GM19025 (cell line): ENCODE measurements at regions not wholly inside any gene's neighbourhood (a gene's known extent, or its start where the extent isn't known, plus 50 kb on each side); places are given as distances from the start of the nearest gene placed in this dataset.
"Not testable (repeated sequence)": the region's sequence is repeated elsewhere in the genome, so short reads cannot be mapped to it uniquely, and the experiment has no call there.

Experiments
- ATAC-seq: cut with Tn5 transposase; IDR thresholded peaks from one replicate; pipeline ENCODE4 v1.9.1; 2021; ENCODE audit warnings: mild to moderate bottlenecking, low read depth, moderate library complexity; ENCODE audit not compliant: unreplicated experiment

- ATAC-seq: no peak
Measured at GRCh38 chr6:6412221-6412620, 91.8 kb upstream of the F13A1 start.

- ATAC-seq: no peak
Measured at GRCh38 chr6:6412700-6413099, 92.2 kb upstream of the F13A1 start.

DNA sequence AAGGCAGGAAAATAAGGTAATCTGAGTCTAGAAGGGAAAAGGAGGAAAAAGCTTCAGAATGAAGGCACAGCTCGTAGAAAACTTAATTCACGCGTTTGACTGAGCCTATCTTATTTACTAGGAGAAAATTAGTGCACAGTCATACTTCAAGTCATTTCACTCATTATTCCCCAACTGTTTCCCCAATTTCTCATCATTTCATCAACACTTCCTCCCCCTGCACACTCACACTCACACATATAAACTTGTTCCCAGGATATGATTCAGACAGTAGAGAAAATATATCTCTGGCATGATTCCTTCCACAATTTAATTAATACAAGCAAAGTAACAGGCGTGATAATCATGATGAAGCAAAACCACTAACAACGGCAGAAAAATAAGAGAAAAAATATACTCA is 94.5 kb upstream of the F13A1 start:
- no peak for ATAC-seq

GRCh38 chr6:6417475-6417874 is 97.0 kb upstream of the F13A1 start:
- ATAC-seq: no peak

DNA sequence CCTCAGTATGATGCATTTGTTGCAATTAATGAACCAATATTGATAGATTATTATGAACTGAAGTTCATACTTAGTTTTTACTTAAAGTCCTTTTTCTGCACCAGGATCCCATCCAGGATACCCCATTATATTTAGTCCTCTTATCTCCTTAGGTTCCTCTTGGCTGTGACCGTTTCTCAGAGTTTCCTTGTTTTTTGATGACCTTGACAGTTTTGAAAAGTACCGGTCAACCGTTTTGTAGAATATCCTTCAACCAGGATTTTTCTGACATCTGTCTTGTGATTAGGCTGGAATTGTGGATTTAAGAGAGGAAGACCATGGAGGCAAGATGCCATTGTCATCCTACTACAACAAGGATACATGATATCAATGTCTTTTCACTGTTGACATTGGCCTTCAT is 98.0 kb upstream of the F13A1 start:
- no peak for ATAC-seq

DNA sequence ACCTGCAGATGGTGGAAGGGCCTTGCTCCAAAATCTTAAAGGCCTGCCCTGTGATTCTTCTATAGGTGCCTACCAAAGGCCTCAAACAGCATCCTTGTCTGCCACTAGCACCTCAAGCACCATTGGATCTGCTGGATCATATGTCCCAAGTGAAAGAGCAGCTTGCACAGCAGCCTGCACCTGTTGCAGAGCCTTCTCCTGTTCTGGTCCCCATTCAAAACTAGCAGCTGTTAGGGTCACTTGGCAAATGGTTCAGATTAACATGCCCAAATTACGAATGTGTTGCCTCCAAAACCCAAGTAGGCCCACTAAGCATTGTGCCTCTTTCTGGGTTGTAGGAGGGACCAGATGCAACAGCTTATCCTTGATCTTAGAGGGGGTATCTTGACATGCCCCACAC is 99.6 kb upstream of the F13A1 start:
- no peak for ATAC-seq

DNA sequence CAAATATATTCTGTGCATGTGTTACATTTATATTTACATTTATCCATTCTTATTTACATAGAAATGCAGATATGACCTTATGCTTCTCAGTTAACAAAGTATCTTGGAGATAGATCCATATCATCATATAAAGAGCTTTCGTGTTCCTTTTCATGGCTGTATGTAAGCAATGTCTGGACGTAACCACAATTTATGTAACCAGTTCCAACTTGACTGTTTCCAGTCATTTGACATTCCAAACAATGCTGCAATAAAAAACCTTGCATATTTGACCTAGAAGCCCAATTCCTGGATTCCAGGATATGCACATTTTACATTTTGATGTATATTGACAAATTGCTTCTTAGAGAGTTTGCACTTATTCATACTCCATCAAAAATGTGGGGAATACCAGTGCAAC is 113.7 kb upstream of the F13A1 start:
- ATAC-seq: no peak

GRCh38 chr6:6434723-6435122 is 114.3 kb upstream of the F13A1 start:
- ATAC-seq: no peak

GRCh38 chr6:6436366-6436765 is 115.9 kb upstream of the F13A1 start:
- ATAC-seq: no peak

DNA sequence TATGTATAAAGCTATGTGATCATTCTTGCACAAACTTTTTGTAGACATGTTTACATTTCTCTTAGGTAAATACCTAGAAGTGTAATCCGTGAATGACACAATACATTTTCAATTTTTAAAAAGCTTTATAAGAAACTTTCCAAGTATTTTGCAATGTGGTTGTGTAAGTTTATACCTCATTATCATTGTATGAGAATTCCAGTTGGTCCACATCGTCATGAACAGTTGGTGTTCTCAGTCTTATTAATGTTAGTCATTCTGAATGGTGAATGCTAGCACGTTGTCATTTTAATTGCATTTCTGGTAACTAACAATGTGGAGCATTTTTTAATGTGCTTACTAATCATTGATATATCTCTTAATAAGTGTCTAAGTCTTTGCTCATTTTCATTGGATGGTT is 116.5 kb upstream of the F13A1 start:
- no peak for ATAC-seq

GRCh38 chr6:6438286-6438685 is 117.8 kb upstream of the F13A1 start:
- ATAC-seq: no peak

DNA sequence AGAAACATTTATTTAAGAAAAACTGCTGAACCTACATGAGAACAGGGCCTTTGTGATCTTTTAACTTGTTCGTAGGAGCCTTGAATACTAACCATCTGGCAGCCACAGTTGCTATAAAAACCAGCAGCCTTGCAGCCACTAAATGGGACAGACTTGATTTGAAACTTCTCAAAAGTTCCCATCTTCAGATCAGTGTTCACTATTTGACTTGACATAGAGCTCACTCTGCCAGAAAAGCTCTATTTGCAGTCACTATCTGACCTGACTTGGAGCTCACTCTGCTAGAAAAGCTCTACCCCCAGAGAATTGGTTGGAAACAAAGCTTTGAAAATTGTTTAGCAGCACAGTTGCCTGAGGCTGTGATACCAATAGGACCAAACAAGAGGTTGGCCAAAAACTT is 119.3 kb upstream of the F13A1 start:
- ATAC-seq: no peak

- ATAC-seq: no peak
Measured at GRCh38 chr6:6452002-6452401, 131.5 kb upstream of the F13A1 start.

GRCh38 chr6:6453186-6453585 is 132.7 kb upstream of the F13A1 start:
- ATAC-seq: no peak

DNA sequence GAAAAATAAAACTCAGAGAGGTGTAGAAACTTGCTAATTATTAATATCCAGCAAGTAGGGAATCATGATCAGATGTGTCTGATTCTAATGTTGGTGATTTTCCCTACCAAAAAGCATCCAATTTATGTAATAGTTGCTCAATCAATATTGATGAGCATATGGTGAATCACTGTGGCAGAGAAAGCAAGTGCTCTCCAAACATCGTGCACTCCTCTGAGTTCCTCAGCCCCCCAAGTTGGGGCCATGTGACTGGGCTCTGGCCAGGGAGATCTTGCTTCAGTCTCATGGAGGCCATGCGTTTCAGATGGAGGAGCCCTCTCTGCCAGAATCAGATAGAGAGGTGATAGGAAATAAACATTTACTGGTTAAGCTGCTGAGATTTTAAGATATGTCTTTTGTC is 133.2 kb upstream of the LY86 start:
- no peak for ATAC-seq

DNA sequence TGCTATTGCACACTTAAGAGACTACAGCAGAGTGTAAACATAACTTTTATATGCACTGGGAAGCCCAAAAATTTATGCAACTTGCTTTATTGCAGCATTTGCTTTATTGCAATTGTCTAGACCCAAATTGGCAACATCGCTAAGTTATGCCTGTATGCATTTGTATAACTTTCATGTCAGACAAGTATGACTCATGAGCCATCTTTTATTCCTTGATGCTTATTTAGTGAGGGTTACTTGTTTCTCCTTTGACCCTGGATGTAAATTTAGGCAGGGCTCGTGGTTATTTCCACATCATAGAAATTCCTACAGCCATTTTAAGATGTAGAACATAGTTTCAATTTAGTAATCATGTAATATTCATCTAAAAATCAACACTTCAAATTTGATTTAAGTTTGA is 130.3 kb upstream of the LY86 start:
- ATAC-seq: no peak

- ATAC-seq: not testable (repeated sequence)
Measured at GRCh38 chr6:6459963-6460362, 128.6 kb upstream of the LY86 start.

GRCh38 chr6:6460416-6460815 is 128.1 kb upstream of the LY86 start:
- no peak for ATAC-seq

- no peak for ATAC-seq
Measured at GRCh38 chr6:6461138-6461537, 127.4 kb upstream of the LY86 start.

- no peak for ATAC-seq
Measured at GRCh38 chr6:6466967-6467761, 121.4 kb upstream of the LY86 start.

GRCh38 chr6:6469074-6469473 is 119.4 kb upstream of the LY86 start:
- ATAC-seq: no peak

GRCh38 chr6:6470123-6470522 is 118.4 kb upstream of the LY86 start:
- ATAC-seq: no peak

- ATAC-seq: no peak
Measured at GRCh38 chr6:6471276-6471675, 117.2 kb upstream of the LY86 start.
